ENCODE measurements at regions not wholly inside any gene's neighbourhood (a gene's known extent, or its start where the extent isn't known, plus 50 kb on each side); places are given as distances from the start of the nearest gene placed in this dataset.
"Not testable (repeated sequence)": the region's sequence is repeated elsewhere in the genome, so short reads cannot be mapped to it uniquely, and the experiment has no call there.

- Histone ChIP-seq H3K4me3 (ENCODE audit: low read depth, low read length) (no peak overlapping the region), H3K36me3 (no peaks in the 10 kb centered on the region), H3K4me1 (no peaks in the 10 kb centered on the region), H3K9me3 (no peaks in the 10 kb centered on the region), H3K27me3 (no peaks in the 10 kb centered on the region)
- no peak for DNase-seq
- TF ChIP-seq CTCF (IDR thresholded peaks at IDR 0.05; ENCODE audit: low read depth, low read length): no peak
Measured at GRCh38 chr1:29621826-29622435, 385.6 kb downstream of the PTPRU start.

- H3K4me1 ChIP-seq: no peaks in the 10 kb centered on the region
- H3K27me3 ChIP-seq: no peaks in the 10 kb centered on the region
- no peaks in the 10 kb centered on the region for H3K36me3 ChIP-seq
- TF ChIP-seq CTCF (IDR thresholded peaks at IDR 0.05; ENCODE audit: low read depth, low read length): no peak
- no peak for DNase-seq
- H3K4me3 ChIP-seq (ENCODE audit: low read depth, low read length): no peak overlapping the region
- H3K9me3 ChIP-seq: no peaks in the 10 kb centered on the region
Measured at GRCh38 chr1:29620631-29621030, 384.3 kb downstream of the PTPRU start.

GRCh38 chr1:29607236-29607635 is 370.9 kb downstream of the PTPRU start:
- Histone ChIP-seq H3K27me3 (no peaks in the 10 kb centered on the region), H3K9me3 (no peaks in the 10 kb centered on the region), H3K4me1 (no peaks in the 10 kb centered on the region), H3K4me3 (ENCODE audit: low read depth, low read length) (no peak overlapping the region), H3K36me3 (no peaks in the 10 kb centered on the region)
- no peak for DNase-seq
- no peak for TF ChIP-seq CTCF (IDR thresholded peaks at IDR 0.05; ENCODE audit: low read depth, low read length)

GRCh38 chr1:29604796-29605195 is 368.5 kb downstream of the PTPRU start:
- not testable (repeated sequence) for H3K4me3 ChIP-seq (ENCODE audit: low read depth, low read length); H3K9me3 ChIP-seq; DNase-seq; H3K27me3 ChIP-seq; H3K36me3 ChIP-seq; H3K4me1 ChIP-seq

- Histone ChIP-seq H3K27me3 (no peaks in the 10 kb centered on the region), H3K9me3 (no peaks in the 10 kb centered on the region), H3K4me3 (ENCODE audit: low read depth, low read length) (no peak overlapping the region), H3K36me3 (no peaks in the 10 kb centered on the region), H3K4me1 (no peaks in the 10 kb centered on the region)
- no peak for TF ChIP-seq CTCF (IDR thresholded peaks at IDR 0.05; ENCODE audit: low read depth, low read length)
- no peak for DNase-seq
Measured at GRCh38 chr1:29603622-29604021, 367.3 kb downstream of the PTPRU start.

GRCh38 chr1:29602203-29602602 is 365.9 kb downstream of the PTPRU start:
- Histone ChIP-seq H3K4me1 (no peaks in the 10 kb centered on the region), H3K9me3 (no peaks in the 10 kb centered on the region), H3K36me3 (no peaks in the 10 kb centered on the region), H3K4me3 (ENCODE audit: low read depth, low read length) (no peak overlapping the region), H3K27me3 (no peaks in the 10 kb centered on the region)
- TF ChIP-seq CTCF (IDR thresholded peaks at IDR 0.05; ENCODE audit: low read depth, low read length): no peak
- no peak for DNase-seq

- H3K9me3 ChIP-seq: no peaks in the 10 kb centered on the region
- no peaks in the 10 kb centered on the region for H3K4me1 ChIP-seq
- H3K27me3 ChIP-seq: no peaks in the 10 kb centered on the region
- DNase-seq: no peak
- no peak overlapping the region for H3K4me3 ChIP-seq (ENCODE audit: low read depth, low read length)
- H3K36me3 ChIP-seq: no peaks in the 10 kb centered on the region
- no peak for TF ChIP-seq CTCF (IDR thresholded peaks at IDR 0.05; ENCODE audit: low read depth, low read length)
Measured at GRCh38 chr1:29601021-29601420, 364.7 kb downstream of the PTPRU start.
